ENCODE measurements at regions not wholly inside any gene's neighbourhood (a gene's known extent, or its start where the extent isn't known, plus 50 kb on each side); places are given as distances from the start of the nearest gene placed in this dataset.

- Histone ChIP-seq H3K4me1 (no peaks in the 10 kb centered on the region), H3K9me3 (peaks cover 0 to 26% (median under 1%) of the 10 kb centered on the region in 8 donors), H3K27ac (no peak overlapping the region), H3K27me3 (replicated peaks in 1 of 7) (no peaks in the 10 kb centered on the region), H3K36me3 (no peaks in the 10 kb centered on the region), H3K4me3 (no peak overlapping the region)
- WGBS, 5 donors, result 77 to 85% (median 82%) methylated on average over 12 of the region's 12 CpGs
- intact Hi-C loops (cut with DNase I; ENCODE audit: low total_unique reads), result no loop called here
- no peak for DNase-seq
- TF ChIP-seq POLR2A (IDR thresholded peaks at IDR 0.05), result no peak
- TF ChIP-seq POLR2AphosphoS5 (IDR thresholded peaks at IDR 0.05), result no peak
- TF ChIP-seq CTCF (IDR thresholded peaks at IDR 0.05 in 8 of 11, conservative IDR thresholded peaks at IDR 0.05 in 3 of 11), result no peak
Measured at GRCh38 chr5:165885623-165886350, 2380.4 kb downstream of the MAT2B start.

DNA sequence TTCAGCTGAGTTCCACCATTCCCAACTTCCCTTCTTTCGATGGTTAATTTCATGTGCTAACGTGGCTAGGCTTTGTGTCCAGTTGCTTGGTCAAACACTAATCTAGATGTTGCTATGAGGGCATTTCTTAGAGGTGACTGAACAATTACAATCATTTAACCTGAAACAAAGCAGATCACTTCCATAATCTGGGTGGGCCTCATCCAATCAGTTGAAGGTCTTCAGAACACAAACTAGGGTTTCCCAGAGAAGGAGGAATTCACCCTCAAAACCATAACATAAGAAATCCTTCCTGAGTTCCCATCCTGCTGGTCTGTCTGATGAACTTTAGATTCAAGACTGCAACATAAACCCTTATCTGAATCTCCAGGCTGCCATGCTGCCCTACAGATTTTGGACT lies 2381.7 kb downstream of the MAT2B start:
- no peaks in the 10 kb centered on the region for H3K4me1 ChIP-seq
- WGBS, 5 donors, result 82 to 91% (median 87%) methylated on average over 2 of the region's 2 CpGs
- DNase-seq, result no peak
- no peaks in the 10 kb centered on the region for H3K27me3 ChIP-seq (replicated peaks in 1 of 7)
- no peak for TF ChIP-seq POLR2AphosphoS5 (IDR thresholded peaks at IDR 0.05)
- TF ChIP-seq CTCF (IDR thresholded peaks at IDR 0.05 in 8 of 11, conservative IDR thresholded peaks at IDR 0.05 in 3 of 11), result no peak
- no peak for TF ChIP-seq POLR2A (IDR thresholded peaks at IDR 0.05)
- intact Hi-C loops (cut with DNase I; ENCODE audit: low total_unique reads), result no loop called here
- H3K36me3 ChIP-seq, result no peaks in the 10 kb centered on the region
- peaks cover 0 to 34% (median 7%) of the 10 kb centered on the region in 8 donors for H3K9me3 ChIP-seq
- H3K4me3 ChIP-seq, result no peak overlapping the region
- no peak overlapping the region for H3K27ac ChIP-seq

- no peak overlapping the region for H3K4me3 ChIP-seq
- no peak for DNase-seq
- H3K27me3 ChIP-seq (replicated peaks in 1 of 7), result no peaks in the 10 kb centered on the region
- no peak for TF ChIP-seq POLR2A (IDR thresholded peaks at IDR 0.05)
- intact Hi-C loops (cut with DNase I; ENCODE audit: low total_unique reads), result no loop called here
- no peaks in the 10 kb centered on the region for H3K4me1 ChIP-seq
- H3K27ac ChIP-seq, result no peak overlapping the region
- H3K36me3 ChIP-seq, result no peaks in the 10 kb centered on the region
- H3K9me3 ChIP-seq, result peaks cover 0 to 14% (median 6%) of the 10 kb centered on the region in 8 donors
- WGBS, 5 donors, result 84 to 91% (median 88%) methylated on average over 6 of the region's 6 CpGs
Measured at GRCh38 chr5:165892383-165892782, 2387.0 kb downstream of the MAT2B start.

DNA sequence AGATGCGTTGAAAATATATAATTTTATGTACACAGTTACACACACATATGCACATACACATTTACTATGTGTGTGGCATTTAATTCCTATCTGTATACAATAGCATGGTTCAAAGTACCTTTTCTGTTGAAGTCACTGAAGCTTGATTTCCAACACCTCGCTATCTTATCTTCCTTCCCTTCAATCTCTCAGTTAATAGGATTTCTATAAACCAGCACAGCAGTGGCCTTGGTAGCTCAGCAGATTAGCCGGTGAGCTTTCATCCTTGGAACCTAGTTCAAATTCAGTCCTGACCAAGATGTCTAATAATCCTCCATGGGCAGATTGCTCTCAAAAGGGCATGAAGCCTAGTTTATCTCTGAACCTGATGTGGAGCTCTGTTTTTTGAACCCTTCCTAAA lies 2389.5 kb downstream of the MAT2B start:
- Histone ChIP-seq H3K36me3 (no peaks in the 10 kb centered on the region), H3K4me3 (no peak overlapping the region), H3K27me3 (replicated peaks in 1 of 7) (no peaks in the 10 kb centered on the region), H3K4me1 (no peaks in the 10 kb centered on the region), H3K27ac (no peak overlapping the region), H3K9me3 (peaks cover 0 to 22% (median 18%) of the 10 kb centered on the region in 8 donors)
- no peak for DNase-seq
- TF ChIP-seq CTCF (IDR thresholded peaks at IDR 0.05 in 8 of 11, conservative IDR thresholded peaks at IDR 0.05 in 3 of 11) (no peak), POLR2A (IDR thresholded peaks at IDR 0.05) (no peak), POLR2AphosphoS5 (IDR thresholded peaks at IDR 0.05) (no peak)
- intact Hi-C loops (cut with DNase I; ENCODE audit: low total_unique reads), result no loop called here
- 70 to 85% (median 84%) methylated on average over 3 of the region's 3 CpGs for WGBS, 5 donors
